Esophagus squamous epithelium (tissue), 5 donors: ENCODE measurements at regions not wholly inside any gene's neighbourhood (a gene's known extent, or its start where the extent isn't known, plus 50 kb on each side); places are given as distances from the start of the nearest gene placed in this dataset.

Source experiments
- DNase-seq: peaks from one replicate; lab custom pipeline; 2025; lab: John Stamatoyannopoulos, UW
- H3K27ac ChIP-seq, 4 donors: fragments of 200-600 bp; sonication (generic); one replicate each; pipeline ENCODE4 v1.5.1; 2016 to 2019; ENCODE audit warnings: mild to moderate bottlenecking in 1 of 4
- H3K27me3 ChIP-seq, 4 donors: fragments of 200-600 bp; sonication (generic); 1 replicate in 3 of 4; 2 replicates in 1 of 4; pipeline versions ENCODE4 v1.5.1 to v1.6.0; 2017 to 2021; ENCODE audit warnings: antibody characterized with exemption in 1 of 4
- H3K36me3 ChIP-seq, 3 donors: fragments of 200-600 bp; sonication (generic); one replicate each; pipeline ENCODE4 v1.5.1; 2016 to 2019
- H3K4me1 ChIP-seq, 3 donors: fragments of 200-600 bp; sonication (generic); one replicate each; pipeline ENCODE4 v1.5.1; 2017 to 2019
- H3K4me3 ChIP-seq, 4 donors: fragments of 200-600 bp; sonication (generic); 1 replicate in 3 of 4; 2 replicates in 1 of 4; pipeline ENCODE4 v1.5.1; 2016 to 2019; ENCODE audit warnings: mild to moderate bottlenecking in 2 of 4, moderate library complexity in 1 of 4
- H3K9me3 ChIP-seq, 3 donors: fragments of 200-600 bp; sonication (generic); one replicate each; pipeline ENCODE4 v1.5.1; 2016 to 2019
- CTCF ChIP-seq, 6 experiments: fragments of 450-650 bp in 4 of 6; fragments of 200-600 bp in 2 of 6; sonication (generic) in 2 of 6; IDR thresholded peaks; one replicate each; pipeline ENCODE4 v1.5.1; 2016 to 2019; ENCODE audit warnings: antibody characterized with exemption in 6 of 6, mild to moderate bottlenecking in 4 of 6, moderate library complexity in 4 of 6
- POLR2A ChIP-seq, 4 donors: fragments of 450-650 bp; IDR thresholded peaks; one replicate each; pipeline ENCODE4 v1.6.1; 2017; ENCODE audit warnings: antibody characterized with exemption in 4 of 4, mild to moderate bottlenecking in 4 of 4, moderate library complexity in 3 of 4
- WGBS, 2 donors: methylation state at CpG; one replicate each; pipeline ENCODE4 v1.1.5; 2018; 5-methylcytosine and 5-hydroxymethylcytosine counted together
- intact Hi-C: fragments of 100-400 bp; cut with DNase I; formaldehyde crosslinking; loops from one replicate; pipeline ENCODE4 v1.15.0; 2022
- donor health status: DM: yes; HTN: yes; CAD: no.

GRCh38 chr2:30041884-30042283 lies 104.9 kb upstream of the YPEL5 start:
- no peaks in the 10 kb centered on the region for H3K4me1 ChIP-seq
- intact Hi-C loops, result no loop called here
- H3K36me3 ChIP-seq, result no peaks in the 10 kb centered on the region
- H3K9me3 ChIP-seq, result no peaks in the 10 kb centered on the region
- TF ChIP-seq CTCF (IDR thresholded peaks at IDR 0.05) (no peak), POLR2A (IDR thresholded peaks at IDR 0.05) (no peak)
- H3K27ac ChIP-seq, result no peak overlapping the region
- 62 to 76% methylated on average over 5 of the region's 5 CpGs for WGBS, 2 donors
- no peak overlapping the region for H3K4me3 ChIP-seq
- DNase-seq, result no peak
- no peaks in the 10 kb centered on the region for H3K27me3 ChIP-seq

- no peak overlapping the region for H3K27ac ChIP-seq
- WGBS, 2 donors, result 72 to 91% methylated on average over 2 of the region's 2 CpGs
- intact Hi-C loops, result no loop called here
- H3K4me3 ChIP-seq, result no peak overlapping the region
- H3K4me1 ChIP-seq, result peaks cover 0 to 15% (median 0%) of the 10 kb centered on the region in 3 donors
- no peaks in the 10 kb centered on the region for H3K9me3 ChIP-seq
- DNase-seq, result no peak
- H3K27me3 ChIP-seq, result peaks cover 0 to 9% (median 0%) of the 10 kb centered on the region in 4 donors
- no peaks in the 10 kb centered on the region for H3K36me3 ChIP-seq
- TF ChIP-seq CTCF (IDR thresholded peaks at IDR 0.05), result no peak
- TF ChIP-seq POLR2A (IDR thresholded peaks at IDR 0.05), result no peak
Measured at GRCh38 chr2:30046396-30046795, 100.4 kb upstream of the YPEL5 start.

GRCh38 chr2:30046979-30047378 lies 99.8 kb upstream of the YPEL5 start:
- TF ChIP-seq CTCF (IDR thresholded peaks at IDR 0.05) (no peak), POLR2A (IDR thresholded peaks at IDR 0.05) (no peak)
- peaks cover 0 to 13% (median 0%) of the 10 kb centered on the region in 4 donors for H3K27me3 ChIP-seq
- intact Hi-C loops, result no loop called here
- no peaks in the 10 kb centered on the region for H3K36me3 ChIP-seq
- H3K4me1 ChIP-seq, result peaks cover 0 to 15% (median 0%) of the 10 kb centered on the region in 3 donors
- H3K4me3 ChIP-seq, result no peak overlapping the region
- DNase-seq, result no peak
- H3K9me3 ChIP-seq, result no peaks in the 10 kb centered on the region
- H3K27ac ChIP-seq, result no peak overlapping the region
- WGBS, 2 donors, result 37 to 51% methylated on average over 3 of the region's 3 CpGs

GRCh38 chr2:30048636-30049175 lies 98.1 kb upstream of the YPEL5 start:
- TF ChIP-seq POLR2A (IDR thresholded peaks at IDR 0.05) (no peak), CTCF (IDR thresholded peaks at IDR 0.05) (no peak)
- H3K27ac ChIP-seq, result no peak overlapping the region
- no peaks in the 10 kb centered on the region for H3K9me3 ChIP-seq
- H3K4me1 ChIP-seq, result peaks cover 0 to 15% (median 0%) of the 10 kb centered on the region in 3 donors
- intact Hi-C loops, result no loop called here
- 34 to 35% methylated on average over 8 of the region's 8 CpGs for WGBS, 2 donors
- no peak overlapping the region for H3K4me3 ChIP-seq
- DNase-seq, result no peak
- H3K36me3 ChIP-seq, result no peaks in the 10 kb centered on the region
- peaks cover 0 to 25% (median 0%) of the 10 kb centered on the region in 4 donors for H3K27me3 ChIP-seq

- H3K27me3 ChIP-seq, result peaks cover 0 to 17% (median 0%) of the 10 kb centered on the region in 4 donors
- WGBS, 2 donors, result 71 to 80% methylated on average over 2 of the region's 2 CpGs
- no peak overlapping the region for H3K4me3 ChIP-seq
- no peaks in the 10 kb centered on the region for H3K4me1 ChIP-seq
- no peaks in the 10 kb centered on the region for H3K36me3 ChIP-seq
- TF ChIP-seq CTCF (IDR thresholded peaks at IDR 0.05), result no peak
- no peak for TF ChIP-seq POLR2A (IDR thresholded peaks at IDR 0.05)
- no peak overlapping the region for H3K27ac ChIP-seq
- intact Hi-C loops, result no loop called here
- DNase-seq, result no peak
- no peaks in the 10 kb centered on the region for H3K9me3 ChIP-seq
Measured at GRCh38 chr2:30055548-30055947, 91.3 kb upstream of the YPEL5 start.
